GM12878 (cell line): ENCODE measurements at regions not wholly inside any gene's neighbourhood (a gene's known extent, or its start where the extent isn't known, plus 50 kb on each side); places are given as distances from the start of the nearest gene placed in this dataset.

Experiments used
- ATAC-seq: fragments of 200-7000 bp; cut with Tn5 transposase; 3 replicates; pipeline ENCODE4 v1.9.1; 2020; ENCODE audit warnings: mild to moderate bottlenecking, moderate library complexity
- BruUV-seq: library from RNA; stranded (reverse); fragments of 400-500 nt; replicated peaks from 2 replicates; lab custom pipeline; 2021; lab: Mats Ljungman, UMichigan
- CTCF ChIA-PET: fragments of 300-600 bp; sonication (Branson Sonifier 250); formaldehyde crosslinking; extraction: SDS; loops from one replicate; lab custom pipeline; 2021; ENCODE audit warnings: inconsistent platforms; lab: Yijun Ruan, JAX
- POLR2A ChIA-PET: fragments of 350-600 bp; formaldehyde crosslinking; extraction: SDS; loops from one replicate; lab custom pipeline; 2021; ENCODE audit warnings: inconsistent platforms; lab: Charles Lee
- RAD21 ChIA-PET: fragments of 300-600 bp; sonication (Branson Sonifier 250); formaldehyde crosslinking; loops from one replicate; lab custom pipeline; 2023; ENCODE audit warnings: antibody characterized with exemption; ENCODE audit not compliant: unreplicated experiment; lab: Charles Lee
- SMC1A ChIA-PET: fragments of 300-600 bp; sonication (Branson Sonifier 250); formaldehyde crosslinking; loops from one replicate; lab custom pipeline; 2023; ENCODE audit not compliant: unreplicated experiment, uncharacterized antibody; lab: Charles Lee
- DNase-seq: peaks from one replicate; pipeline ENCODE4 v3.0.0-alpha.2; 2011; ENCODE audit warnings: low read depth, low spot score
- FAIRE-seq: peaks from 3 replicates; lab custom pipeline; 2011; peaks lifted over from hg19 to GRCh38; lab: Jason Lieb, UNC
- H2AFZ ChIP-seq: 2 replicates; pipeline ENCODE4 v1.6.0; 2011; ENCODE audit warnings: low read depth, low read length, control low read depth; ENCODE audit not compliant: control insufficient read depth
- H3K27ac ChIP-seq: 2 replicates; pipeline ENCODE4 v1.5.1; 2011; ENCODE audit warnings: control low read depth; ENCODE audit not compliant: control insufficient read depth, insufficient read depth
- H3K27me3 ChIP-seq, 2 experiments: replicated peaks in 1 of 2; 2 replicates each; pipeline versions ENCODE4 v1.6.0 to v1.6.1; 2011; ENCODE audit warnings: low read length in 1 of 2; ENCODE audit not compliant: control insufficient read depth in 2 of 2, insufficient read depth in 2 of 2
- H3K36me3 ChIP-seq, 2 experiments: 2 replicates each; pipeline ENCODE4 v1.5.1; 2011; ENCODE audit warnings: low read length in 1 of 2; ENCODE audit not compliant: control insufficient read depth in 2 of 2, insufficient read depth in 2 of 2
- H3K4me1 ChIP-seq: 2 replicates; pipeline ENCODE4 v1.6.1; 2011; ENCODE audit warnings: mild to moderate bottlenecking, low read length, moderate library complexity, mixed read lengths; ENCODE audit not compliant: control insufficient read depth, insufficient read depth
- H3K4me2 ChIP-seq: 2 replicates; pipeline ENCODE4 v1.6.0; 2011; ENCODE audit warnings: control low read depth; ENCODE audit not compliant: control insufficient read depth, insufficient read depth
- H3K4me3 ChIP-seq: fragments of 200-600 bp; sonication (generic); 2 replicates; pipeline ENCODE4 v1.5.1; 2016
- H3K79me2 ChIP-seq: 2 replicates; pipeline ENCODE4 v1.6.0; 2011; ENCODE audit warnings: low read length; ENCODE audit not compliant: control insufficient read depth, insufficient read depth
- H3K9ac ChIP-seq: 2 replicates; pipeline ENCODE4 v1.8.0; 2011; ENCODE audit warnings: low read length, control low read depth, mixed read lengths; ENCODE audit not compliant: control insufficient read depth, insufficient read depth
- H3K9me3 ChIP-seq: replicated peaks from 3 replicates; pipeline ENCODE4 v1.5.1; 2011; ENCODE audit warnings: mild to moderate bottlenecking, low read length; ENCODE audit not compliant: control insufficient read depth, insufficient read depth
- H4K20me1 ChIP-seq: 2 replicates; pipeline ENCODE4 v1.6.0; 2011; ENCODE audit not compliant: control insufficient read depth, insufficient read depth
- ASH2L ChIP-seq: fragments of 300-600, 200-600 bp; sonication (generic); IDR thresholded peaks from 2 replicates; pipeline ENCODE4 v1.6.1; 2017; ENCODE audit warnings: low read depth, mild to moderate bottlenecking, borderline replicate concordance
- CBX3 ChIP-seq: fragments of 200-600 bp; sonication (generic); IDR thresholded peaks from 2 replicates; pipeline ENCODE4 v1.6.1; 2016; ENCODE audit warnings: low read depth, borderline replicate concordance
- CREB1 ChIP-seq: IDR thresholded peaks from 2 replicates; pipeline ENCODE4 v1.6.1; 2012; ENCODE audit warnings: low read depth, mild to moderate bottlenecking, inconsistent platforms
- KLF5 ChIP-seq: fragments of 450-650 bp; IDR thresholded peaks from 2 replicates; pipeline ENCODE4 v1.6.1; 2014; ENCODE audit warnings: mild to moderate bottlenecking; ENCODE audit not compliant: partially characterized antibody
- SPI1 ChIP-seq: IDR thresholded peaks from 2 replicates; pipeline ENCODE4 v1.6.1; 2011; ENCODE audit warnings: low read depth, mild to moderate bottlenecking, low read length, moderate library complexity, borderline replicate concordance; ENCODE audit not compliant: insufficient read depth
- ZSCAN29 ChIP-seq: fragments of 450-650 bp; IDR thresholded peaks from 2 replicates; pipeline ENCODE4 v1.6.1; 2017; ENCODE audit warnings: mild to moderate bottlenecking, moderate library complexity
- WGBS: methylation state at CpG from one replicate; pipeline ENCODE4 v1.1.6; 2016; ENCODE audit warnings: low lambda C conversion rate; ENCODE audit not compliant: insufficient replicate concordance, insufficient coverage; ENCODE audit errors: missing lambda C conversion rate; 5-methylcytosine and 5-hydroxymethylcytosine counted together
- in situ Hi-C: fragments of 300-500 bp; cut with MboI; formaldehyde crosslinking; loops from 9 replicates; pipeline ENCODE4 v1.14.3; 2018; ENCODE audit warnings: mixed read lengths
- intact Hi-C: fragments of 100-400 bp; cut with micrococcal nuclease; formaldehyde crosslinking; loops from one replicate; pipeline ENCODE4 v1.14.2; 2022; ENCODE audit not compliant: unreplicated experiment

- H3K9me3 ChIP-seq: no peaks in the 10 kb centered on the region
- FAIRE-seq: no peak
- no peaks in the 10 kb centered on the region for H3K4me1 ChIP-seq
- H3K4me3 ChIP-seq: no peak overlapping the region
- SMC1A ChIA-PET: interaction anchor here (1.0 kb wide), 1 partner anchor 370 kb away, joined by 3 read pairs; no protein-coding TSS in a partner anchor
- H3K27me3 ChIP-seq: no peaks in the 10 kb centered on the region
- no TSS peak for BruUV-seq
- no peak overlapping the region for H3K9ac ChIP-seq
- no peak overlapping the region for H3K4me2 ChIP-seq
- no peak for DNase-seq
- no peaks in the 10 kb centered on the region for H3K36me3 ChIP-seq
- H2AFZ ChIP-seq: no peak overlapping the region
- POLR2A ChIA-PET: interaction anchor here (0.8 to 1.1 kb wide), 2 partner anchors 10 to 13 kb away, joined by 3 to 4 read pairs; no protein-coding TSS in a partner anchor
- H3K27ac ChIP-seq: no peak overlapping the region
- intact Hi-C loops: no loop called here
- 100% methylated on average over 1 of the region's 1 CpG for WGBS
- TF ChIP-seq ZSCAN29 (no peak), ASH2L (no peak)
- CTCF ChIA-PET: interaction anchor here (0.9 kb wide), 1 partner anchor 203 kb away, joined by 3 read pairs; no protein-coding TSS in a partner anchor
- ATAC-seq: no peak
- in situ Hi-C loops: no loop called here
- H3K79me2 ChIP-seq: no peaks in the 10 kb centered on the region
- no peaks in the 10 kb centered on the region for H4K20me1 ChIP-seq
- RAD21 ChIA-PET: no interaction called here
These were observed 180.2 kb upstream of the MARCKS start for GRCh38 chr6:113676968-113677367.

GRCh38 chr6:113679051-113679450 is 178.1 kb upstream of the MARCKS start:
- Histone ChIP-seq H3K27me3 (no peaks in the 10 kb centered on the region), H3K27ac (no peak overlapping the region), H3K4me2 (no peak overlapping the region), H4K20me1 (no peaks in the 10 kb centered on the region), H2AFZ (no peak overlapping the region), H3K9ac (no peak overlapping the region), H3K9me3 (no peaks in the 10 kb centered on the region), H3K79me2 (no peaks in the 10 kb centered on the region), H3K4me3 (no peak overlapping the region), H3K4me1 (no peaks in the 10 kb centered on the region), H3K36me3 (no peaks in the 10 kb centered on the region)
- WGBS: 64% methylated on average over 3 of the region's 3 CpGs
- POLR2A ChIA-PET: no interaction called here
- in situ Hi-C loops (no loop called here), intact Hi-C loops (no loop called here)
- TF ChIP-seq CREB1 (no peak), SPI1 (no peak), CBX3 (no peak), KLF5 (no peak)
- RAD21 ChIA-PET: no interaction called here
- DNase-seq (no peak), ATAC-seq (no peak), FAIRE-seq (no peak)
- CTCF ChIA-PET: interaction anchor here (0.6 to 1.5 kb wide), 2 partner anchors 10 to 11 kb away, joined by 3 read pairs; no protein-coding TSS in a partner anchor
- SMC1A ChIA-PET: interaction anchor here (0.9 to 1.4 kb wide), 4 partner anchors 10 to 200 kb away, joined by 3 read pairs; no protein-coding TSS in a partner anchor
- BruUV-seq: no TSS peak
